HG03097 (cell line): ENCODE measurements at regions not wholly inside any gene's neighbourhood (a gene's known extent, or its start where the extent isn't known, plus 50 kb on each side); places are given as distances from the start of the nearest gene placed in this dataset.
"Not testable (repeated sequence)": the region's sequence is repeated elsewhere in the genome, so short reads cannot be mapped to it uniquely, and the experiment has no call there.

Experiments
- ATAC-seq: cut with Tn5 transposase; IDR thresholded peaks from one replicate; pipeline ENCODE4 v1.9.1; 2021; ENCODE audit not compliant: unreplicated experiment, low FRiP score

- no peak for ATAC-seq
Observed at GRCh38 chr5:164324239-164324638, 818.8 kb downstream of the MAT2B start.

- no peak for ATAC-seq
Observed at GRCh38 chr5:164326219-164326618, 820.8 kb downstream of the MAT2B start.

GRCh38 chr5:164327166-164327565 is 821.7 kb downstream of the MAT2B start:
- ATAC-seq: not testable (repeated sequence)

- no peak for ATAC-seq
Observed at GRCh38 chr5:164332349-164333196, 827.2 kb downstream of the MAT2B start.

GRCh38 chr5:164335837-164336236 is 830.4 kb downstream of the MAT2B start:
- ATAC-seq: no peak

- ATAC-seq: no peak
Observed at GRCh38 chr5:164336276-164336675, 830.9 kb downstream of the MAT2B start.

GRCh38 chr5:164336906-164337305 is 831.5 kb downstream of the MAT2B start:
- no peak for ATAC-seq

- ATAC-seq: no peak
Observed at GRCh38 chr5:164341056-164341619, 835.7 kb downstream of the MAT2B start.

GRCh38 chr5:164345173-164345849 is 839.9 kb downstream of the MAT2B start:
- no peak for ATAC-seq

- no peak for ATAC-seq
Observed at GRCh38 chr5:164345853-164346252, 840.4 kb downstream of the MAT2B start.

GRCh38 chr5:164346785-164347630 is 841.6 kb downstream of the MAT2B start:
- ATAC-seq: no peak

- no peak for ATAC-seq
Observed at GRCh38 chr5:164350236-164350635, 844.8 kb downstream of the MAT2B start.

GRCh38 chr5:164351245-164351834 is 845.9 kb downstream of the MAT2B start:
- ATAC-seq: no peak

- ATAC-seq: no peak
Observed at GRCh38 chr5:164352695-164353094, 847.3 kb downstream of the MAT2B start.

- ATAC-seq: no peak
Observed at GRCh38 chr5:164353155-164353554, 847.7 kb downstream of the MAT2B start.

GRCh38 chr5:164354139-164354751 is 848.8 kb downstream of the MAT2B start:
- no peak for ATAC-seq

- no peak for ATAC-seq
Observed at GRCh38 chr5:164355267-164355830, 849.9 kb downstream of the MAT2B start.

GRCh38 chr5:164356790-164357189 is 851.4 kb downstream of the MAT2B start:
- ATAC-seq: no peak

GRCh38 chr5:164357395-164358033 is 852.1 kb downstream of the MAT2B start:
- no peak for ATAC-seq
